Vagina (tissue), 2 donors: ENCODE measurements at regions not wholly inside any gene's neighbourhood (a gene's known extent, or its start where the extent isn't known, plus 50 kb on each side); places are given as distances from the start of the nearest gene placed in this dataset.

Experiments
- POLR2AphosphoS5 ChIP-seq, 2 donors: sonication (generic); formaldehyde crosslinking; IDR thresholded peaks; one replicate each; pipeline ENCODE4 v1.9.0; 2017; ENCODE audit warnings: antibody characterized with exemption in 2 of 2, mild to moderate bottlenecking in 2 of 2, low read depth in 1 of 2; ENCODE audit not compliant: insufficient read depth in 1 of 2
- TF ChIP-seq, protein P1 (sequence below), 3 experiments: fragments of 450-650 bp in 2 of 3; fragments of 200-600 bp in 1 of 3; sonication (generic) in 1 of 3; IDR thresholded peaks; one replicate each; pipeline ENCODE4 v1.5.1; 2017 to 2019; ENCODE audit warnings: antibody characterized with exemption in 3 of 3, mild to moderate bottlenecking in 2 of 3, moderate library complexity in 2 of 3

DNA sequence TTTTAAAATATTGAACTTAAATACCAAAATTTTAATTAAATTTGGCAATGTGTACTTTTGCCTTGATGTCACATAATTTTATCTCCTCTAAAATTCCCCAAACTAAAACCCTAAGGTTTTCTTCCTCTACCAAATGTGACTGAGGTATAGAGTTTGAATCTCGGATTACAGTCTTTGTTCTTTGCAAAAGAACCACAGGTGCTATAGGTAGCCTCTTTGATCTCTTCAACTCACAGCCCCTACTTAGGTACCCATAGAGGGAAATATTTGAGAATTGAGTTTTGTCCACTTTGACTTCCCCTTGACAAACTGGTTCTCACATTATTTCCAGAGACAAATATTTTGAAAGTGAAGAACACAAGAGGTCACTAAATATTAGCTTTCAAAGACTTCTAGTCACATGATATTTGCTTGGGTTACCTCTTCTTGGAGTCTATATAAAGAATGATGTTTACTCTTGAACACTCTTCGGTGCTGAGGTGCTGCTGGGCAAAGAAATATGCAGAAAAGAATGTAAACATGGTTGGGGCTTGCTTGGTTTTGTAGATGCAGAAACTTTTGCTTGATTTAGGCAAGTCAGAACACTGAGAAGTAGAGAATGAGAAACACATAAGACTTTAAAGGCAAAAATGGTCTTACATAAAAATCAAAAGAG, 120.8 kb upstream of the MCTP2 start:
- TF ChIP-seq POLR2AphosphoS5 (IDR thresholded peaks at IDR 0.05; ENCODE audit: insufficient read depth in 1 of 2, low read depth in 1 of 2) = no peak
- TF ChIP-seq, protein P1, sequence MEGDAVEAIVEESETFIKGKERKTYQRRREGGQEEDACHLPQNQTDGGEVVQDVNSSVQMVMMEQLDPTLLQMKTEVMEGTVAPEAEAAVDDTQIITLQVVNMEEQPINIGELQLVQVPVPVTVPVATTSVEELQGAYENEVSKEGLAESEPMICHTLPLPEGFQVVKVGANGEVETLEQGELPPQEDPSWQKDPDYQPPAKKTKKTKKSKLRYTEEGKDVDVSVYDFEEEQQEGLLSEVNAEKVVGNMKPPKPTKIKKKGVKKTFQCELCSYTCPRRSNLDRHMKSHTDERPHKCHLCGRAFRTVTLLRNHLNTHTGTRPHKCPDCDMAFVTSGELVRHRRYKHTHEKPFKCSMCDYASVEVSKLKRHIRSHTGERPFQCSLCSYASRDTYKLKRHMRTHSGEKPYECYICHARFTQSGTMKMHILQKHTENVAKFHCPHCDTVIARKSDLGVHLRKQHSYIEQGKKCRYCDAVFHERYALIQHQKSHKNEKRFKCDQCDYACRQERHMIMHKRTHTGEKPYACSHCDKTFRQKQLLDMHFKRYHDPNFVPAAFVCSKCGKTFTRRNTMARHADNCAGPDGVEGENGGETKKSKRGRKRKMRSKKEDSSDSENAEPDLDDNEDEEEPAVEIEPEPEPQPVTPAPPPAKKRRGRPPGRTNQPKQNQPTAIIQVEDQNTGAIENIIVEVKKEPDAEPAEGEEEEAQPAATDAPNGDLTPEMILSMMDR (IDR thresholded peaks at IDR 0.05) = no peak
